BLaER1 treated with 17β-estradiol and CSF1 and Interleukin-3, amounts not matched to agents 10 nM and 100 nM (cell line): ENCODE measurements at regions not wholly inside any gene's neighbourhood (a gene's known extent, or its start where the extent isn't known, plus 50 kb on each side); places are given as distances from the start of the nearest gene placed in this dataset.

Source experiments
- H3K27ac ChIP-seq, 11 experiments: shearing (Covaris generic); formaldehyde crosslinking; 2 replicates each; pipeline ENCODE4 v1.8.1; 2022
- H3K27me3 ChIP-seq, 11 experiments: shearing (Covaris generic); formaldehyde crosslinking; 2 replicates each; pipeline ENCODE4 v1.8.1; 2022
- H3K36me3 ChIP-seq, 11 experiments: shearing (Covaris generic); formaldehyde crosslinking; 2 replicates each; pipeline ENCODE4 v1.8.1; 2022
- H3K4me1 ChIP-seq, 10 experiments: shearing (Covaris generic); formaldehyde crosslinking; 2 replicates each; pipeline ENCODE4 v1.8.1; 2022
- H3K4me2 ChIP-seq, 11 experiments: shearing (Covaris generic); formaldehyde crosslinking; 2 replicates each; pipeline ENCODE4 v1.8.1; 2022
- H3K4me3 ChIP-seq, 10 experiments: shearing (Covaris generic); formaldehyde crosslinking; 2 replicates each; pipeline ENCODE4 v1.8.1; 2022
- H3K9ac ChIP-seq, 11 experiments: shearing (Covaris generic); formaldehyde crosslinking; 2 replicates each; pipeline ENCODE4 v1.8.1; 2022
- H3K9me3 ChIP-seq, 11 experiments: shearing (Covaris generic); formaldehyde crosslinking; replicated peaks in 1 of 11; 2 replicates each; pipeline ENCODE4 v1.8.1; 2022
- H4K20me1 ChIP-seq, 11 experiments: shearing (Covaris generic); formaldehyde crosslinking; 2 replicates each; pipeline ENCODE4 v1.8.1; 2022
- Cebpa-rat ChIP-seq, 11 experiments: shearing (Covaris generic); IDR thresholded peaks; 2 replicates each; pipeline ENCODE4 v1.8.1; 2022

GRCh38 chr7:26965724-26966123, 101.3 kb upstream of the SKAP2 start:
- peaks cover 0 to 16% (median 0%) of the 10 kb centered on the region in 11 experiments; a peak in 1 of 22 replicates for H3K36me3 ChIP-seq
- TF ChIP-seq Cebpa-rat (IDR thresholded peaks at IDR 0.05): no peak
- no peaks in the 10 kb centered on the region for H3K27me3 ChIP-seq
- no peak overlapping the region; a peak in 1 of 22 replicates for H3K27ac ChIP-seq
- peaks cover 20 to 59% (median 35%) of the 10 kb centered on the region in 10 experiments for H3K4me1 ChIP-seq
- H3K9ac ChIP-seq: no peak overlapping the region
- no peak overlapping the region for H3K4me3 ChIP-seq
- peaks cover 21 to 72% (median 52%) of the 10 kb centered on the region in 11 experiments; a peak in 21 of 22 replicates for H3K9me3 ChIP-seq
- H4K20me1 ChIP-seq: no peaks in the 10 kb centered on the region
- peak overlapping the region in 5 of 11 experiments; percentile 40 to 76 (median 64); a peak in 8 of 22 replicates for H3K4me2 ChIP-seq

GRCh38 chr7:26964156-26964808, 99.9 kb upstream of the SKAP2 start:
- Histone ChIP-seq H3K36me3 (peaks cover 0 to 11% (median 0%) of the 10 kb centered on the region in 11 experiments; a peak in 1 of 22 replicates), H3K4me1 (peaks cover 22 to 73% (median 41%) of the 10 kb centered on the region in 10 experiments), H3K9ac (peak overlapping the region in 1 of 11 experiments; percentile 4; a peak in 1 of 22 replicates), H3K27ac (peak overlapping the region in 8 of 11 experiments; percentile 1 to 58 (median 44); a peak in 14 of 22 replicates), H3K4me3 (peak overlapping the region in 3 of 10 experiments; percentile 8 to 37 (median 24); a peak in 4 of 20 replicates), H3K9me3 (peaks cover 11 to 72% (median 37%) of the 10 kb centered on the region in 11 experiments; a peak in 21 of 22 replicates), H3K4me2 (peak overlapping the region; percentile 50 to 78 (median 66)), H4K20me1 (no peaks in the 10 kb centered on the region), H3K27me3 (no peaks in the 10 kb centered on the region)
- no peak for TF ChIP-seq Cebpa-rat (IDR thresholded peaks at IDR 0.05)

- H3K36me3 ChIP-seq: peaks cover 0 to 8% (median 0%) of the 10 kb centered on the region in 11 experiments; a peak in 1 of 22 replicates
- no peak for TF ChIP-seq Cebpa-rat (IDR thresholded peaks at IDR 0.05)
- H3K4me1 ChIP-seq: peaks cover 11 to 76% (median 36%) of the 10 kb centered on the region in 10 experiments
- H3K9me3 ChIP-seq: peaks cover 0 to 54% (median 13%) of the 10 kb centered on the region in 11 experiments; a peak in 16 of 22 replicates
- peak overlapping the region in 6 of 11 experiments; percentile 6 to 51 (median 29); a peak in 9 of 22 replicates for H3K4me2 ChIP-seq
- no peak overlapping the region for H3K9ac ChIP-seq
- no peaks in the 10 kb centered on the region for H4K20me1 ChIP-seq
- H3K27ac ChIP-seq: no peak overlapping the region
- H3K27me3 ChIP-seq: no peaks in the 10 kb centered on the region
- no peak overlapping the region for H3K4me3 ChIP-seq
These were observed 94.9 kb upstream of the SKAP2 start for GRCh38 chr7:26959290-26959689.

GRCh38 chr7:26958834-26959233, 94.4 kb upstream of the SKAP2 start:
- no peak for TF ChIP-seq Cebpa-rat (IDR thresholded peaks at IDR 0.05)
- Histone ChIP-seq H3K27ac (no peak overlapping the region), H3K9me3 (peaks cover 0 to 58% (median 16%) of the 10 kb centered on the region in 11 experiments; a peak in 16 of 22 replicates), H3K4me1 (peaks cover 7 to 72% (median 31%) of the 10 kb centered on the region in 10 experiments), H3K9ac (no peak overlapping the region), H4K20me1 (no peaks in the 10 kb centered on the region), H3K4me2 (peak overlapping the region in 5 of 11 experiments; percentile 6 to 51 (median 39); a peak in 6 of 22 replicates), H3K4me3 (no peak overlapping the region), H3K36me3 (peaks cover 0 to 8% (median 0%) of the 10 kb centered on the region in 11 experiments; a peak in 1 of 22 replicates), H3K27me3 (no peaks in the 10 kb centered on the region)

GRCh38 chr7:26955516-26955915, 91.1 kb upstream of the SKAP2 start:
- no peaks in the 10 kb centered on the region for H4K20me1 ChIP-seq
- no peak for TF ChIP-seq Cebpa-rat (IDR thresholded peaks at IDR 0.05)
- H3K9ac ChIP-seq: no peak overlapping the region
- no peaks in the 10 kb centered on the region for H3K27me3 ChIP-seq
- peaks cover 0 to 37% (median 5%) of the 10 kb centered on the region in 11 experiments; a peak in 10 of 22 replicates for H3K9me3 ChIP-seq
- no peaks in the 10 kb centered on the region for H3K36me3 ChIP-seq
- H3K4me2 ChIP-seq: peak overlapping the region in 3 of 11 experiments; percentile 27 to 75 (median 56); a peak in 3 of 22 replicates
- H3K4me1 ChIP-seq: peaks cover 0 to 78% (median 50%) of the 10 kb centered on the region in 10 experiments; a peak in 18 of 20 replicates
- no peak overlapping the region for H3K27ac ChIP-seq
- H3K4me3 ChIP-seq: no peak overlapping the region

- Histone ChIP-seq H3K36me3 (no peaks in the 10 kb centered on the region), H4K20me1 (no peaks in the 10 kb centered on the region), H3K4me1 (peaks cover 0 to 77% (median 50%) of the 10 kb centered on the region in 10 experiments; a peak in 18 of 20 replicates), H3K4me2 (no peak overlapping the region), H3K27ac (no peak overlapping the region), H3K4me3 (no peak overlapping the region), H3K9ac (no peak overlapping the region), H3K27me3 (no peaks in the 10 kb centered on the region), H3K9me3 (peaks cover 0 to 32% (median 5%) of the 10 kb centered on the region in 11 experiments; a peak in 9 of 22 replicates)
- no peak for TF ChIP-seq Cebpa-rat (IDR thresholded peaks at IDR 0.05)
These were observed 90.6 kb upstream of the SKAP2 start for GRCh38 chr7:26954951-26955350.

- Histone ChIP-seq H3K9me3 (peaks cover 0 to 18% (median 5%) of the 10 kb centered on the region in 11 experiments; a peak in 8 of 22 replicates), H3K4me1 (peaks cover 0 to 79% (median 55%) of the 10 kb centered on the region in 10 experiments; a peak in 18 of 20 replicates), H3K4me2 (peak overlapping the region in 9 of 11 experiments; percentile 24 to 76 (median 55); a peak in 17 of 22 replicates), H3K4me3 (no peak overlapping the region), H3K9ac (no peak overlapping the region), H3K36me3 (no peaks in the 10 kb centered on the region), H3K27ac (no peak overlapping the region), H4K20me1 (no peaks in the 10 kb centered on the region), H3K27me3 (no peaks in the 10 kb centered on the region)
- TF ChIP-seq Cebpa-rat (IDR thresholded peaks at IDR 0.05): no peak
These were observed 87.1 kb upstream of the SKAP2 start for GRCh38 chr7:26951407-26951950.

GRCh38 chr7:26950889-26951288, 86.5 kb upstream of the SKAP2 start:
- H3K9me3 ChIP-seq: peaks cover 0 to 18% (median 5%) of the 10 kb centered on the region in 11 experiments; a peak in 8 of 22 replicates
- H4K20me1 ChIP-seq: no peaks in the 10 kb centered on the region
- H3K27ac ChIP-seq: no peak overlapping the region
- H3K4me3 ChIP-seq: no peak overlapping the region
- no peaks in the 10 kb centered on the region for H3K27me3 ChIP-seq
- TF ChIP-seq Cebpa-rat (IDR thresholded peaks at IDR 0.05): no peak
- no peaks in the 10 kb centered on the region for H3K36me3 ChIP-seq
- peak overlapping the region; percentile 24 to 76 (median 55); a peak in 18 of 22 replicates for H3K4me2 ChIP-seq
- H3K4me1 ChIP-seq: peaks cover 0 to 73% (median 49%) of the 10 kb centered on the region in 10 experiments; a peak in 18 of 20 replicates
- no peak overlapping the region for H3K9ac ChIP-seq
